Activated CD4-positive, alpha-beta T cell treated with anti-CD3 and anti-CD28 coated beads, Interleukin-2, amount 50 U/mL, for 24 hours (primary cell): ENCODE measurements at regions not wholly inside any gene's neighbourhood (a gene's known extent, or its start where the extent isn't known, plus 50 kb on each side); places are given as distances from the start of the nearest gene placed in this dataset.

Source experiments
- DNase-seq, 2 donors: peaks; one replicate each; pipeline ENCODE4 v3.0.0-alpha.2; 2020; ENCODE audit warnings: low read depth in 1 of 2, low spot score in 1 of 2

- no peak for DNase-seq
Observed at GRCh38 chr17:49918591-49918990, 50.4 kb upstream of the DLX4 start.
